ENCODE measurements at regions not wholly inside any gene's neighbourhood (a gene's known extent, or its start where the extent isn't known, plus 50 kb on each side); places are given as distances from the start of the nearest gene placed in this dataset.

DNA sequence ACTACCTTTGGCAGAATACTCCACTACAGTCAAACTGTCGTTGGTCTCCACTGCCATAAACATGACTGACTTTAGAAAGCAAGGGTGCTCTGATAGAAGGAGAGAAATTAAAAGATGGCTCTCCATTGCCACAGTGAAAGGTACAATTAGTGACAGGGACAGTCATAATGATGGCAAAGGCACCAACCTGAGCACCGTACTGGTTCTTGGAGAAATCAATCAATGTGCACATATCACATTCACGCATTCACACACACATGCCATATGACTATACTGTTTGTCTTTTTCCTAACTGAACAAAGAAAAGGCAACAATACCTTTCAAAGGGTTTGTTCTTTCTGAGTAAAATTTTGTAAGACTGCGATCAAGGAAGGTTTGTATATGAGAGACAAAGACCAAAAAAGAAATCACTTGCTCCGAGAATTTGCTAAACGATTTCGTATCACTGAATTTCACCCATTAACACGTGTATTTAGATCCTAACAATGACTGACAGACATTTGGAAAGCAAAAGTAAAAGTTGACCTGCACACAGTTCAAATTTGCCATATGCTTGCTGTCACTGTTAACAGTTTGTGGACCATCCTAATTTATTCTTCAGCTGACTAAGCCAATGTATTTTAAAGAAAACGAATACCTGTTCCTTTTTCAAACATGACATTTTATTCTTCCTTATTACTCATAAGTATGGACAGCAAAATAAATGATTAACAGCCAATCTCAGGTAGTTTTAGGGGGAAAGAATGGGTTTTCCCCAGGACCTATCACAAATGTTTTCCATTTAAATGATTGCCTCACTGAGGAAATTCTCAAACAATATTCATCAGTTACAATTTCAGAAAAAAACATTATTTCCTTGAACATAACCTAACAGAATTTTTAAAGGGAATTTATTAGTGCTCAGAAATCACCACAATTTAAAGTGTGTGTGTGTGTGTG lies 644.4 kb downstream of the ZEB2 start:
- TF ChIP-seq, protein P1, sequence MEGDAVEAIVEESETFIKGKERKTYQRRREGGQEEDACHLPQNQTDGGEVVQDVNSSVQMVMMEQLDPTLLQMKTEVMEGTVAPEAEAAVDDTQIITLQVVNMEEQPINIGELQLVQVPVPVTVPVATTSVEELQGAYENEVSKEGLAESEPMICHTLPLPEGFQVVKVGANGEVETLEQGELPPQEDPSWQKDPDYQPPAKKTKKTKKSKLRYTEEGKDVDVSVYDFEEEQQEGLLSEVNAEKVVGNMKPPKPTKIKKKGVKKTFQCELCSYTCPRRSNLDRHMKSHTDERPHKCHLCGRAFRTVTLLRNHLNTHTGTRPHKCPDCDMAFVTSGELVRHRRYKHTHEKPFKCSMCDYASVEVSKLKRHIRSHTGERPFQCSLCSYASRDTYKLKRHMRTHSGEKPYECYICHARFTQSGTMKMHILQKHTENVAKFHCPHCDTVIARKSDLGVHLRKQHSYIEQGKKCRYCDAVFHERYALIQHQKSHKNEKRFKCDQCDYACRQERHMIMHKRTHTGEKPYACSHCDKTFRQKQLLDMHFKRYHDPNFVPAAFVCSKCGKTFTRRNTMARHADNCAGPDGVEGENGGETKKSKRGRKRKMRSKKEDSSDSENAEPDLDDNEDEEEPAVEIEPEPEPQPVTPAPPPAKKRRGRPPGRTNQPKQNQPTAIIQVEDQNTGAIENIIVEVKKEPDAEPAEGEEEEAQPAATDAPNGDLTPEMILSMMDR (IDR thresholded peaks at IDR 0.05) = no peak
- Histone ChIP-seq H3K4me1 (ENCODE audit: control insufficient read depth in 1 of 2, low read depth in 2 of 2) (no peaks in the 10 kb centered on the region), H3K27ac (no peak overlapping the region), H3K36me3 (no peaks in the 10 kb centered on the region), H3K4me3 (no peak overlapping the region), H3K27me3 (replicated peaks; ENCODE audit: insufficient read depth) (no peaks in the 10 kb centered on the region), H3K9me3 (no peaks in the 10 kb centered on the region)
- no peak for DNase-seq (ENCODE audit: low spot score)
- ATAC-seq (ENCODE audit: insufficient number of reproducible peaks, low FRiP score, low read depth) = no peak

DNA sequence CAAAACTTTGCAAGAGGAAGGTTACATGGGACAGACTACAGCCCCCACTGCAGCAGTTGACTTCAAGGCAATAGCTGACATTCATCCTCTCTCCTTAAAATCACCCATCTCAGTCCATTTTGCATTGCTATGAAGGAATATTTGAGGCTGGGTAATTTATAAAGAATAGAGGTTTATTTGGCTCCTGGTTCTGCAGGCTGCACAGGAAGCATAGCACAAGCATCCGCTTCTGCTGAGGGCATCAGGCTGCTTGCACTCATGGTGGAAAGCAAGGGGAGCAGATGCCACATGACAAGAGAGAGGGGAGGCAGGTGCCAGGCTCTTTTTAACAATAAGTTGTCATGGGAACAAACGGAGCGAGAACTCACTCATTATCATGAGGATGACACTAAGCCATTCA lies 646.0 kb downstream of the ZEB2 start:
- Histone ChIP-seq H3K9me3 (peaks cover 5% of the 10 kb centered on the region), H3K27me3 (replicated peaks; ENCODE audit: insufficient read depth) (no peaks in the 10 kb centered on the region)

GRCh38 chr2:143870696-143871095 lies 649.2 kb downstream of the ZEB2 start:
- peaks cover 5% of the 10 kb centered on the region for H3K9me3 ChIP-seq
- no peaks in the 10 kb centered on the region for H3K36me3 ChIP-seq
- no peak overlapping the region for H3K27ac ChIP-seq
- TF ChIP-seq, protein P1 (IDR thresholded peaks at IDR 0.05) = no peak
- no peaks in the 10 kb centered on the region for H3K27me3 ChIP-seq (replicated peaks; ENCODE audit: insufficient read depth)
- DNase-seq (ENCODE audit: low spot score) (no peak), ATAC-seq (ENCODE audit: insufficient number of reproducible peaks, low FRiP score, low read depth) (no peak)
- no peak overlapping the region for H3K4me3 ChIP-seq
- no peaks in the 10 kb centered on the region for H3K4me1 ChIP-seq (ENCODE audit: control insufficient read depth in 1 of 2, low read depth in 2 of 2)

More for the DNA sequence above, 646.0 kb downstream of the ZEB2 start:
- Histone ChIP-seq H3K36me3 (no peaks in the 10 kb centered on the region), H3K27ac (no peak overlapping the region), H3K4me1 (ENCODE audit: control insufficient read depth in 1 of 2, low read depth in 2 of 2) (no peaks in the 10 kb centered on the region), H3K4me3 (no peak overlapping the region)
- TF ChIP-seq, protein P1 (IDR thresholded peaks at IDR 0.05) = no peak
- ATAC-seq (ENCODE audit: insufficient number of reproducible peaks, low FRiP score, low read depth) = no peak
- DNase-seq (ENCODE audit: low spot score) = no peak

- H3K27me3 ChIP-seq (replicated peaks; ENCODE audit: insufficient read depth) = no peaks in the 10 kb centered on the region
- no peaks in the 10 kb centered on the region for H3K36me3 ChIP-seq
- H3K9me3 ChIP-seq = no peaks in the 10 kb centered on the region
- no peak overlapping the region for H3K27ac ChIP-seq
- H3K4me3 ChIP-seq = no peak overlapping the region
- DNase-seq (ENCODE audit: low spot score) (no peak), ATAC-seq (ENCODE audit: insufficient number of reproducible peaks, low FRiP score, low read depth) (no peak)
- TF ChIP-seq, protein P1 (IDR thresholded peaks at IDR 0.05) = no peak
- no peaks in the 10 kb centered on the region for H3K4me1 ChIP-seq (ENCODE audit: control insufficient read depth in 1 of 2, low read depth in 2 of 2)
Measured at GRCh38 chr2:143856978-143857377, 662.9 kb downstream of the ZEB2 start.

DNA sequence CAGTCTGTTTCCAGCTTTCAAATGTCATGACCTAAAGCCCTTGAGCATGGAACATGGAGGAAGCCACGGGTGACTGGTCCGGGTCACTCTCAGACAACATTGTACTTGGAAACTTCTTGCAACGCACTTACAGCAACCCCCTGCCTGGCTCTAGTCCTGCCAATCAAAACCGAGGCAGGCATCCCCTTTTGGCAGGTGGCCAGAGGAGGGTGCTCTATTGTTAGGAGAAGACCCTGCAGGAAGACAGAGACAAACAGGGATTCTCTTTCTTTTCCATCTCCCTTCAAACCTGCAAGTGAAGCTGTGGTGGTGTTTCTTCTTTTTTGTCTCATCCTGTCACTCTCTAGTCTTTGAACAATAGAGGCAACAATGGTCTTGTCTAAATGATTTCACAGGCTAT lies 667.2 kb downstream of the ZEB2 start:
- H3K27ac ChIP-seq = no peak overlapping the region
- H3K9me3 ChIP-seq = no peaks in the 10 kb centered on the region
- no peaks in the 10 kb centered on the region for H3K4me1 ChIP-seq (ENCODE audit: control insufficient read depth in 1 of 2, low read depth in 2 of 2)
- ATAC-seq (ENCODE audit: insufficient number of reproducible peaks, low FRiP score, low read depth) (no peak), DNase-seq (ENCODE audit: low spot score) (no peak)
- no peak overlapping the region for H3K4me3 ChIP-seq
- H3K36me3 ChIP-seq = no peaks in the 10 kb centered on the region
- no peaks in the 10 kb centered on the region for H3K27me3 ChIP-seq (replicated peaks; ENCODE audit: insufficient read depth)
- TF ChIP-seq, protein P1 (IDR thresholded peaks at IDR 0.05) = no peak

Data from thoracic aorta (tissue), 2 donors.